ENCODE measurements at regions not wholly inside any gene's neighbourhood (a gene's known extent, or its start where the extent isn't known, plus 50 kb on each side); places are given as distances from the start of the nearest gene placed in this dataset.

DNA sequence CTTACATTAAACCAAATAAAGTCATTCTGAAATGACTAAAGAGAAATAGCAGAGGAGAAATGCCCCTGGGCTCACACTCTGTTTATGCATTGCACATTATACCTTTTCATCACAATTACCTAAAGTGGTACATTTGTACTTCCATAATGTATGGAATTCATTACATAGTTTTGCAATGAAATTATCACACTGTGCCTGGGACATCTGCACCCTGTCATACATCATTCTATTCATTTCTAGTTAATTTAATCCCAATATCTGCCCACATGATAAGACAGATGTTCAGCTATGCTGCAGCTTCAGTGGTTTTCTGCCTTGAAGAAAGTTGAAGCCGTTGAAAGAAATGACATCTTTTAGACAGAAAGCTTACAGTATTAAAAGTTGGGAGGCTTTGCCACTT, 580.0 kb downstream of the SOX6 start:
- Histone ChIP-seq H3K4me3 (no peak overlapping the region), H3K9me3 (no peaks in the 10 kb centered on the region), H3K27me3 (no peaks in the 10 kb centered on the region), H3K27ac (no peak overlapping the region), H3K4me1 (peaks cover 0 to 11% (median 3%) of the 10 kb centered on the region in 3 donors), H3K36me3 (no peaks in the 10 kb centered on the region)
- 83% methylated on average over 1 of the region's 1 CpG for WGBS, 2 donors
- FAIRE-seq: no peak
- intact Hi-C loops (cut with DNase I): no loop called here
- ATAC-seq: no peak
- no peak for DNase-seq
- TF ChIP-seq, protein P1, sequence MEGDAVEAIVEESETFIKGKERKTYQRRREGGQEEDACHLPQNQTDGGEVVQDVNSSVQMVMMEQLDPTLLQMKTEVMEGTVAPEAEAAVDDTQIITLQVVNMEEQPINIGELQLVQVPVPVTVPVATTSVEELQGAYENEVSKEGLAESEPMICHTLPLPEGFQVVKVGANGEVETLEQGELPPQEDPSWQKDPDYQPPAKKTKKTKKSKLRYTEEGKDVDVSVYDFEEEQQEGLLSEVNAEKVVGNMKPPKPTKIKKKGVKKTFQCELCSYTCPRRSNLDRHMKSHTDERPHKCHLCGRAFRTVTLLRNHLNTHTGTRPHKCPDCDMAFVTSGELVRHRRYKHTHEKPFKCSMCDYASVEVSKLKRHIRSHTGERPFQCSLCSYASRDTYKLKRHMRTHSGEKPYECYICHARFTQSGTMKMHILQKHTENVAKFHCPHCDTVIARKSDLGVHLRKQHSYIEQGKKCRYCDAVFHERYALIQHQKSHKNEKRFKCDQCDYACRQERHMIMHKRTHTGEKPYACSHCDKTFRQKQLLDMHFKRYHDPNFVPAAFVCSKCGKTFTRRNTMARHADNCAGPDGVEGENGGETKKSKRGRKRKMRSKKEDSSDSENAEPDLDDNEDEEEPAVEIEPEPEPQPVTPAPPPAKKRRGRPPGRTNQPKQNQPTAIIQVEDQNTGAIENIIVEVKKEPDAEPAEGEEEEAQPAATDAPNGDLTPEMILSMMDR (IDR thresholded peaks at IDR 0.05): no peak

DNA sequence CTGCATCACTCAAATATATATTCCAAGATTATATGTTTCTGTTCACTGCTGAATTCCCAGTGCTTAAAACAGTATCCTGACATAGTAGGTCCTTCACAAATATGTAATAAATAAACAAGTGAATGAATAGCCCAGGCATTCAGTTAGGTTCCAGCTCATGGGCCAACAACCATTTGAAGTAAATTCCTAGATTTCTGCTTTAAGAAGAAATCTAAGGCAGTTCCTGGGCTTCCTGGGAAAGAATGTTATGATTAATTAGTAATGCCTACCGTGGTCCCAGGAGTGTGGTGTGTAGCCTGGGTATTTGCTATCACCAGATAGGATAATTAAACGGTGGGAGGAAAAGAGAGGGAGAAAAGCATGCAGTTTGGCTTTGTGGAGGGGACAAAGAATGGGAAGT, 576.8 kb downstream of the SOX6 start:
- H3K27ac ChIP-seq: no peak overlapping the region
- DNase-seq (no peak), ATAC-seq (no peak), FAIRE-seq (no peak)
- peaks cover 0 to 11% (median 0%) of the 10 kb centered on the region in 3 donors for H3K4me1 ChIP-seq
- no peaks in the 10 kb centered on the region for H3K9me3 ChIP-seq
- H3K36me3 ChIP-seq: no peaks in the 10 kb centered on the region
- WGBS, 2 donors: 29 to 43% methylated on average over 2 of the region's 2 CpGs
- H3K4me3 ChIP-seq: no peak overlapping the region
- no peaks in the 10 kb centered on the region for H3K27me3 ChIP-seq
- intact Hi-C loops (cut with DNase I): no loop called here
- TF ChIP-seq, protein P1 (IDR thresholded peaks at IDR 0.05): no peak

DNA sequence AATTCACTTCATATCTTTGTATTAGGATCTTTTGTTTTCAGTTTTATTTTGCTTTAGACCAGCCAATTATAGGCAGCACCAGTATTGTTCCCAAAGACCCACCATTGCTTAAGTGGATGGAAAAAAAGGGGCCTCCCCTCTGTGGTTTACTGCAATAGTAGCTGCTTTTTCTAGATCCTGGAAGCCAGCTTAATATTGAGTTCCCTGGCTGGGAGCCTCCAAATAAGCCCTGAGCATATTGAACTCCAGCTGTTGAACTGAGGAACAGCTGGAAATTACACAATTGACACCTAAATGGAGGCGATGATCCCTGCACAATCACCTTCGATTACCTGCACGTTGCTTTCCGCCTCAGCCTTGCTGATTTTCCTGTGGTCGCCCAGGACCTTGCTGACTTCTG, 576.0 kb downstream of the SOX6 start:
- ATAC-seq: no peak

DNA sequence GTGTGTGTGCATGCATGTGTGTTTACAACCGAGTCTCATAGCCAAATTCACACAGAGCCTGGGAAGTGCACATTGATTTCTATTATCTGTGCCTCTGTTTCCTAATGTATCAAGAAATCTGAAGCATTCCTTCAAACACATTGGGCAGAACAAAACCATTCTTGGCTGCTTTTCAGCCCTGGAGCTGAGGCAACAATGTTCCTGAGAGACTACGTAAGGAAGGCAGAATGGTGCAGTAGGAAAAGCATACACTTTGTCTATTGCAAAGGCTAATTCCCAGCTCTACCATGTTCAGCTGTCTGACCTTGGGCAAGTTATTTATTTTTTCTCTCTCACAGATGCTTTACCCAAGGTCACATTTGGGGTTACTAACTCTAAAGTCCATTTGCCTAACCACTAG, 575.5 kb downstream of the SOX6 start:
- FAIRE-seq: no peak
- DNase-seq: no peak
- no peak overlapping the region for H3K4me3 ChIP-seq
- intact Hi-C loops (cut with DNase I): no loop called here
- 66 to 81% methylated on average over 2 of the region's 2 CpGs for WGBS, 2 donors
- no peaks in the 10 kb centered on the region for H3K36me3 ChIP-seq
- H3K27ac ChIP-seq: no peak overlapping the region
- no peaks in the 10 kb centered on the region for H3K9me3 ChIP-seq
- ATAC-seq: peak in 1 of 4 donors; percentile 12
- no peaks in the 10 kb centered on the region for H3K27me3 ChIP-seq
- no peaks in the 10 kb centered on the region for H3K4me1 ChIP-seq
- TF ChIP-seq, protein P1 (IDR thresholded peaks at IDR 0.05): no peak

More for the DNA sequence above, 576.0 kb downstream of the SOX6 start:
- intact Hi-C loops (cut with DNase I): no loop called here
- no peaks in the 10 kb centered on the region for H3K27me3 ChIP-seq
- TF ChIP-seq, protein P1 (IDR thresholded peaks at IDR 0.05): no peak
- WGBS, 2 donors: 84 to 85% methylated on average over 5 of the region's 5 CpGs
- H3K9me3 ChIP-seq: no peaks in the 10 kb centered on the region
- peaks cover 0 to 4% (median 0%) of the 10 kb centered on the region in 3 donors for H3K4me1 ChIP-seq
- H3K27ac ChIP-seq: no peak overlapping the region
- no peak overlapping the region for H3K4me3 ChIP-seq
- H3K36me3 ChIP-seq: no peaks in the 10 kb centered on the region
- FAIRE-seq (no peak), DNase-seq (no peak)

DNA sequence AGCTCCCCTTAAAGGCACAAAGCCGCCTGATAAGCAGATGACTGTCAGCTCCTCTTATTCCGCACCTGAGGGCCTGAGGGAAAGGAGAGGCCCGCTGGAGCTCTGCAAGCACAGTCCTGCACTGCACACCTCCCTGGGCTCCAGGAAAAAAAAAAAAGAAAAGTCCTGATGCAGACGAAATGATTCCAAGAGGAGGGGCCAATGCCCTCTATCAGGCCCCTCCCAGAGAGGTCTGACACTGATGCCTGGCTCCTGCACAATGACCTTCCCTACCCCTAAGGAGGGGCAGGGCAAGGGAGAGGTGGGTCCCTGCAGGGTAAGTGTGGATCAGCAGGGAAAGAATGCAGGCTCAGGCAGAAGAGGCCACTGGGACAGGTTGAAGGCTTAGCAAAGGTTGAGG, 572.7 kb downstream of the SOX6 start:
- ATAC-seq (no peak), DNase-seq (no peak), FAIRE-seq (no peak)
- Histone ChIP-seq H3K9me3 (no peaks in the 10 kb centered on the region), H3K27me3 (no peaks in the 10 kb centered on the region), H3K4me3 (no peak overlapping the region), H3K4me1 (no peaks in the 10 kb centered on the region), H3K27ac (no peak overlapping the region), H3K36me3 (no peaks in the 10 kb centered on the region)
- TF ChIP-seq, protein P1 (IDR thresholded peaks at IDR 0.05): no peak
- WGBS, 2 donors: 49 to 52% methylated on average over 4 of the region's 4 CpGs
- intact Hi-C loops (cut with DNase I): no loop called here
